IMR-90 (cell line): ENCODE measurements at regions not wholly inside any gene's neighbourhood (a gene's known extent, or its start where the extent isn't known, plus 50 kb on each side); places are given as distances from the start of the nearest gene placed in this dataset.

Experiments
- BHLHE40 ChIP-seq: fragments of 150-350 bp; IDR thresholded peaks from 2 replicates; pipeline ENCODE4 v1.6.1; 2016; ENCODE audit warnings: mild to moderate bottlenecking, low read depth, low read length
- CEBPB ChIP-seq: IDR thresholded peaks from 2 replicates; pipeline ENCODE4 v1.6.1; 2012; ENCODE audit warnings: low read depth, low read length, improper control_type of control experiment
- CTCF ChIP-seq: conservative IDR thresholded peaks from 2 replicates; pipeline ENCODE4 v1.5.1; 2012; ENCODE audit warnings: mild to moderate bottlenecking, low read depth, low read length, improper control_type of control experiment
- FOS ChIP-seq: fragments of 150-350 bp; IDR thresholded peaks from 2 replicates; pipeline ENCODE4 v1.6.1; 2016; ENCODE audit warnings: low read depth, low read length
- MAFK ChIP-seq: IDR thresholded peaks from 2 replicates; pipeline ENCODE4 v1.6.1; 2012; ENCODE audit warnings: low read depth, low read length, improper control_type of control experiment
- MAZ ChIP-seq: IDR thresholded peaks from 2 replicates; pipeline ENCODE4 v1.6.1; 2012; ENCODE audit warnings: low read depth, mild to moderate bottlenecking, low read length, improper control_type of control experiment, moderate library complexity, borderline replicate concordance
- MXI1 ChIP-seq: IDR thresholded peaks from 2 replicates; pipeline ENCODE4 v1.6.1; 2012; ENCODE audit warnings: low read depth, mild to moderate bottlenecking, low read length, moderate library complexity, borderline replicate concordance
- NFE2L2 ChIP-seq: fragments of 150-350 bp; IDR thresholded peaks from 2 replicates; pipeline ENCODE4 v1.6.1; 2016; ENCODE audit warnings: low read depth, mild to moderate bottlenecking, low read length
- POLR2A ChIP-seq: IDR thresholded peaks from 2 replicates; pipeline ENCODE4 v1.6.1; 2012; ENCODE audit warnings: mild to moderate bottlenecking, low read depth, low read length
- RAD21 ChIP-seq: IDR thresholded peaks from 2 replicates; pipeline ENCODE4 v1.6.1; 2012; ENCODE audit warnings: low read length, improper control_type of control experiment
- RCOR1 ChIP-seq: IDR thresholded peaks from 2 replicates; pipeline ENCODE4 v1.6.1; 2012; ENCODE audit warnings: mild to moderate bottlenecking, low read length, improper control_type of control experiment; ENCODE audit not compliant: insufficient replicate concordance
- RFX5 ChIP-seq: IDR thresholded peaks from 2 replicates; pipeline ENCODE4 v1.8.0; 2012; ENCODE audit warnings: low read depth, mild to moderate bottlenecking, low read length, moderate library complexity
- SMC3 ChIP-seq: fragments of 150-350 bp; IDR thresholded peaks from 2 replicates; pipeline ENCODE4 v1.6.1; 2016; ENCODE audit warnings: low read depth, mild to moderate bottlenecking, antibody characterized with exemption, low read length, moderate library complexity
- USF2 ChIP-seq: fragments of 150-350 bp; IDR thresholded peaks from 2 replicates; pipeline ENCODE4 v1.6.1; 2017; ENCODE audit warnings: mild to moderate bottlenecking, antibody characterized with exemption, low read length, low read depth

GRCh38 chr6:4301871-4302270 is 166.5 kb upstream of the ECI2 start:
- no peak for TF ChIP-seq CTCF
- no peak for TF ChIP-seq RAD21
- TF ChIP-seq CEBPB, result no peak
- no peak for TF ChIP-seq MAFK
- no peak for TF ChIP-seq RFX5
- no peak for TF ChIP-seq POLR2A
- no peak for TF ChIP-seq NFE2L2
- TF ChIP-seq BHLHE40, result no peak
- TF ChIP-seq USF2, result no peak
- TF ChIP-seq FOS, result no peak
- no peak for TF ChIP-seq MAZ
- TF ChIP-seq SMC3, result no peak
- no peak for TF ChIP-seq MXI1
- no peak for TF ChIP-seq RCOR1
